GM19467 (cell line): ENCODE measurements at regions not wholly inside any gene's neighbourhood (a gene's known extent, or its start where the extent isn't known, plus 50 kb on each side); places are given as distances from the start of the nearest gene placed in this dataset.
A peak's percentile ranks its signal among the peaks of the same experiment; 100 is the strongest.

Source experiments
- ATAC-seq: cut with Tn5 transposase; IDR thresholded peaks from one replicate; pipeline ENCODE4 v1.9.1; 2021; ENCODE audit warnings: mild to moderate bottlenecking, moderate library complexity; ENCODE audit not compliant: unreplicated experiment

DNA sequence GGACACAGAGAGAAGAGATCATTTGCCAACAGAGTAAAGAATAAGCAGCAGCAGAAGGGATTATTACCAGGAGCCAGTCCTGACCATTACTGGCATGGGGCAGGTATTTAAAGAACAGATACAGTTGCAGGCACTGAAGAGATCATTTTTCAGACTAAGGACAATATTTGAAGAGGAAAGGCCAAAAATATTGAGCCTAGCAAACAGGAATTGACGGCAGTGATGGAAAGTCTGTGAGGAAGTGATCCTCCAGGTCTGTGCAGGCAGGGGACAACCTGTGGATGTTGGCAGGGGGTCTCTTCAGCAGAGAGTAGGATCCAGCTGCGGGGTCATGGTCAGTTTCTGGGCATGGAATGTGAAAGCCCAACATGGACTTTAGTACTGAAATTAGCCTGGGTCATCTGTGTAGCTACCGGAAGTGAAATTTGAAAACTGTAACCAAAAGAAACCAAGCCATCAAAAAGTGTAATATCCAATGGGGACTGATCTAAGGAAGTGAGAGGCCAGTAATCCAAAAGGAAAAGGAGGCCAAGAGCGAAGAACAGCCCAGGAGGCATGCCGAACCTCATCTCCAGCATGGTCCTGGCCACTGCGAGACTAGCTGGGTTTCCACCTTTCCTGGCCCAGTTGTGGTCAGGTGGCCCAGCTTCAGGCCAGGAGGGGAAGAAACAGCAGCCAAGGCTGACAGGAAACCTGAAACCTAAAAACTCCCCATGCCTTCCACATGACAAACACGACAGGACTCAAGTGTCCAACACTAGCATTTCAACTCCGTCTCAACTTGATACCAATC is 115.1 kb upstream of the TNFAIP3 start:
- ATAC-seq: no peak

- peak; percentile 54 for ATAC-seq
Observed at GRCh38 chr6:137754366-137754765, 112.7 kb upstream of the TNFAIP3 start.

- ATAC-seq: peak; percentile 27
Observed at GRCh38 chr6:137754866-137755265, 112.2 kb upstream of the TNFAIP3 start.

DNA sequence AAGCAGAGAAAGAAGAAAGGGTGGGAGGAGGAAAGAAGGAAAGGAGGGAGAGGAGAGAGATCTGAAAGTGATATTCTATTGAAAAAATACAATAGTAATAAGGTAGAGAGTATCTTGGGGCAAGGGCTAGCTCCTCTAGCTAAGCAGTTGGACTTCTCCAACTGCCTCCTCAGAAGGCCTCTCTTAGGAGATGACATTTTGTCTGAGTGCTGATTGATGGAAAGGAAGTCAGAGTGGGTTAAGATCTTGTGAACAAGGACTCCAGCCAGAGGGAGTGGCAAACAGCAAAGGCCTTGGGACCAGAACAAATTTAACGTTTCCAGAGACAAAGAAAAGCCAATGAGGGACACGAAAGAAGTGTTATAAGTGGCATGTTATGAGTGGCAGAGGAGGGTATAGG is 111.8 kb upstream of the TNFAIP3 start:
- ATAC-seq: no peak

DNA sequence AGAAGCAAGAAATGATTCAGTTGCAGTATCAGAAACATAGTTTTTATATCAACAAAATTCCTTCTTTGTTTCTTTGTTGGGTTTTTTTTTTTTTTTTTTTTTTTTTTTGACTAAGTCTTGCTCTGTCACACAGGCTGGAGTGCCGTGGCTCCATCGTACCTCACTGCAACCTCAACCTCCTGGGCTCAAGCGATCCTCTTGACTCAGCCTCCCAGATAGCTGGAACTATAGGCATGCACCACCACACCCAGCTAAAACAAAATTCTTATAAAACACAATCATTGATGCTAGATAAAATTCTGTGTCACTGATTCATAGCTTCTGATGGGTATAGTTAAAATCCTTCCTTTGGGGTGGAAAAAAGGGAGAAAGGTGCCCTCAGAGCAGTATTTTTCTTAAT is 110.3 kb upstream of the TNFAIP3 start:
- no peak for ATAC-seq

- ATAC-seq: no peak
Observed at GRCh38 chr6:137758661-137759060, 108.4 kb upstream of the TNFAIP3 start.

DNA sequence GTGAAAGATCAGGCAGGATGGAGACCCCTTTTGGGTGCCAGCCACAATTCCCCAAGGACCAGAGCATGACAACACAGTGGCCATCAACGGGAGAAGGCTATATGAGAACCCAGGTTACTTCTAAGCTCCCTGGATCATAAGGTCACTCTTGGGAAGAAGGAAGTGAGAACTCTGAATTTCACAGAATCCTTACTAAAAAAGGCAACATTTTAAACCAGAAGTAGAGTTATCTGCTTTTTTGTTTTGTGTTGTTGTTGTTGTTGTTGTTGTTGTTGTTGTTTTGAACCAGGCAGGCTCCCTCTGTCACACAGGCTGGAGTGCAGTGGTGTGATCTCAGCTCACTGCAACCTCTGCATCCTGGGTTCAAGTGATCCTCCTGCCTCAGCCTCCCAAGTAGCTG is 107.4 kb upstream of the TNFAIP3 start:
- ATAC-seq: no peak

DNA sequence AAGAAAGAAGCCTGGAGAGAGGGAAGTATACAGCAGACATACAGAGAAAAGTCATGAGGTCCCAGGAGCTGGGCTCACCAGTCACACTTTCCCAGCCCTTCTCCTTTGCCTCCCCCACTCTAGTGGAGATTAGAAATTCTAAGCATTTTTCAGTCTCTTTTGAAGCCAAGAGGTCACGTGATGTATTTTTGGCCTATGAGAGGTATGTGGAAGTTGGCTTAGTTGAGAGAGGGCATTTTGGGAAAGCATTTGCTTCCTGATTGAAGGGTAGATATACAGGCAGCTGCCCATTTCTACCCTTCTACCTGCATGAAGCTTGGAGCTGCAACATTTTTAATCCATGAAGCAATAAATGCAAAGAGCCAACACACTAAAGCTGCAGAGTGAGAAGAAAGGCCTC is 106.0 kb upstream of the TNFAIP3 start:
- no peak for ATAC-seq

GRCh38 chr6:137761487-137761886 is 105.6 kb upstream of the TNFAIP3 start:
- no peak for ATAC-seq

DNA sequence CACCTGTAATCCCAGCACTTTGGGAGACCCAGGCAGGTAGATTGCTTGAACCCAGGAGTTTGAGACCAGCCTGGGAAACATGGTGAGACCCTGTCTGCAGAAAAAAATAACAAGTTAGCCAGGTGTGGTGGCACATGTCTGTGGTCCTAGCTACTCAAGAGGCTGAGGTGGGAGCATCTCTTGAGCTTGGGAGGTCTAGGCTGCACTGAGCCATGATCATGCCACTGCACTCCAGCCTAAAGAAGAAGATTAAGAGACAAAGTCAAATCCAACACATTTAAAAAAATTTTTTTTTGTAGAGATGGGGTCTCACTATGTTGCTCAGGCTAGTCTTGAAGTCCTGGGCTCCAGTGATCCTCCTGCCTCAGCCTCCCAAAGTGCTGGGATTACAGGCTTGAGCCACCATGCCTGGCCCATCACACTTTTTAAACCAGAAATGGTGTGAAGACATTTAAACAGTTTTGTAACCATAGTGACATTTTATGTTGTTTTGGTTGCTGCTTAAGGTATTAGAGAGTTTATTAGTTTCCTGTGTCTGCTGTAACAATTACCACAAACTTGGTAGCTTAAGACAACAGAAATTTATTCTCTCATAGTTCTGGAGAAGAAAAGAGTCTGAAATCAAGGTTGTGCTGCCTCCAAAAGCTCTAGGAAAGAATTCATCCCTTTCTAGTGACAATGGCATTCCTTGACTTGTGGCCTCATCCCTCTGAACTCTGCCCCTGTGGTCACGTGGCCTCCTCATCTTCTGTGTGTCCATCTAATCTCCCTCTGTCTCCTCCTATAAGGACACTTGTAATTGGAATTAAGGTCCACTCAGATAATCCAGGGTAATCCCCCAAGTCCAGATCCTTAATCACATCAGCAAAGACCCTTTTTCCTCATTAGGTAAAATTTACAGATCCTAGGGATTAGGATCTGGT is 104.6 kb upstream of the TNFAIP3 start:
- no peak for ATAC-seq

DNA sequence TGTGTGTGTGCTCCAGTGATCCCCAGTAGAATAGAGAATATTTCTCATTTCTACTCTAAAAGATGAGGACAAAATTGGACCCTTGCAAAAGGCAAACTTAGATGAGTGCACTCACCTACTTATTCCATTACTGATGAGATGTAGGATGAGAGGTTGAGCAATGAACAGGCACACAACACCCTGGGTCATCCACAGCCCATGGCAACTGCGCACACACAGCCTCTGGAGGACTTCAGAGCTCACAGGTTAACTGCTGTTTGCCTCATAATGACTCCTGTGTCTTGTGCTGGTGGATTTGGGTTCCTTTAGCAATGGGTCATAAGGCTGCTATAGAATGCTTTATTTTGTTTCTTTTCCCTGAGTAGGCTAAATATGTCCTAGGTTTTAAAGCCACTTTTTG is 103.6 kb upstream of the TNFAIP3 start:
- ATAC-seq: no peak

GRCh38 chr6:137763886-137764285 is 103.2 kb upstream of the TNFAIP3 start:
- ATAC-seq: no peak

DNA sequence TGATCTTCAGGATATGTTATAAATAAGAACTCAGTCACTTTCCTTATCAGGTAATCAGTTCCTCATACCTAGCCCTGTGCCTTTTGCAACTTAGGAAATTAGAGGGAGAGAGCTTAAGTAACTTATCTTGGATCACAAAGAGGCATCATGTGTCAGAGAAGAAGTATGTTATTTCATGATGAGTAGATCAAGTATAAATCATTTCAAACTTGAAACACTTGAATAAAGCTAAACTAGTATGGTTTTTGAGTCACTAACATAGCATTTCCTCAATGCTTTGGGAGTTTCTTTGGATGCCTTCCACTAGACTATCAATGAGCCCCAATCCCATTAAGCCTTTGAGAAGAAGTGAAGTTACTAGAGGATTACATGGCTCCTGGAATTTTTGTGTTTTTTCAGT is 102.6 kb upstream of the TNFAIP3 start:
- ATAC-seq: no peak

DNA sequence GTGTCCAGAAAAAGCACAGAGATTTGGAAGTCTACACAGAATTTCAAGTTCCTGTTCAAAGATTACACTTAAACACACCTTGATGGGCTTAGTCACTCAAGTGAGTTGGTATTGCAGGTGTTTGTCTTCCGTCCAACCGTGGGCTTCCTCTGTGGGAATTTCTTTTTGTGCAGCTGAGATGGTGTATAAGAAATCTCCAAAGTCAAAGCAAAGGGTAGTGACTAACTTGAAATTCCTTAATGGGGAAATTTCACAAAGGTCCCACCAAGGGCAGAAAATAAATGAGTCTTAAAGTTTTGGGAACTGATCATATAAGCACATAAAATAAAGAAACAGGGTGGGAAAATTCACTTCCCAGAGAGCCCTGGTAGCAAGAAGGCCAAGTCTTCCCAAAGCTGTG is 102.0 kb upstream of the TNFAIP3 start:
- no peak for ATAC-seq

GRCh38 chr6:137766596-137767370 is 100.3 kb upstream of the TNFAIP3 start:
- ATAC-seq: no peak

DNA sequence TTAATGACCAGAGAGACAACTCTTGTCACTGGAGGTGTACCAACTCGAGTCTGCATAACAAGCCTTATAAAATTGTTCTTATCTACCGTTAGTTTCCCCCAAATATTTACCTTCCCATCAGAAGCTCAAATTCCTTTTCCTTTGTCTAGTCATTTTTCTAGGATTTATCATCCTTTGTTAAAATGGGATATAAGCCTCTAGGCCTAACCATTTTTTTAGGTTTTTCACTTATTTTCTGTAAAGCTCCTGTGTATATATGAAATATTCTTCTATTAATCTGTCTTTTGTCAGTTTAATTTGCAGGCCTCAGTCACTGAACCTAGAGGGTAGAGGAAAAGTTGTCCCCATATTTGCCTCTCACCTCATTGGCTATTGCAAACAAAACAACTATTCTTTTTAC is 99.6 kb upstream of the TNFAIP3 start:
- ATAC-seq: no peak

- peak; percentile 84 for ATAC-seq
Observed at GRCh38 chr6:137767911-137768690, 99.0 kb upstream of the TNFAIP3 start.

DNA sequence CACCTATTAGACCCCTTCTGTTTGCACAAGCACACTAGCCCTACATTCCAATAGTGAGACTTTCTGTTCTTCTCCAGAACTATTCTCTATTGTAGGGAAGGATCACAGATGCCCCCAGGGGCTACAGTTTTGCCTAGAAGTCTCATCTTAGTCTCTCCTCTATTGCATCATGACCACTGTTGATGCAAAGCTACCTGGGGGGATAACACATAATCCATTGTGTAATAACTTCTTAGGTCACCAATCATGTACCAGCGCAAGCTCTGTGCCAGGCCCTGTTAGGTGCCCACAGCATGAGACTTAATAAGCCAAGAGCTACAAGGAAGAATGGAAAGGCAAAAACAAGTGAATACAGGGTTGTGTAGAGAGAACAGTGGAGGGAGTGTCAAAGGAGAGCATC is 98.1 kb upstream of the TNFAIP3 start:
- ATAC-seq: no peak

DNA sequence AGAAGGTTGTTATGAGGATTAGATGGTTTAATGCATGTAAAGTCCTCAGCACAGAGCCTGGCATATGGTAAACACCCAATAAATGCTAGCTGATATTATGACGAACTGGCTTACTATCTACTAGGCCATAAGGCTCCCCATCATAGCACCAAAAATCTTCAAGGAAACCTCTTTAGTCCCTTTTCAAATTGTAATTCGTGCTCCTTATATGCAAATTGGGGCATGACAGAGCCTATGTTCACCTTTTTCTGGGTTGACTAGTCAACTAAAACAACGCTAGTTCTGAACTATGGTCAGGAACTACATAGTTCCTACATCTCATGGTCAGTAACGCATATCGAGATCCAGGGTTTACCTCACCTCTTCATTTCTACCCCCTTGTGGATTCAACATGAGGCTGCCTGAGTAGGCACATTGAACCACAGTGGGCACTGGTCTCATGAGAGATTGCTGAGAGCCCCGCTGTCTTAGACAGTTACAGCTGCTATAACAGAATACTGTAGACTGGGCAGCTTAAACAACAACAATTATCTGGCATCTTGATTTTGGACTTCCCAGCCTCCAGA is 97.2 kb upstream of the TNFAIP3 start:
- ATAC-seq: no peak

DNA sequence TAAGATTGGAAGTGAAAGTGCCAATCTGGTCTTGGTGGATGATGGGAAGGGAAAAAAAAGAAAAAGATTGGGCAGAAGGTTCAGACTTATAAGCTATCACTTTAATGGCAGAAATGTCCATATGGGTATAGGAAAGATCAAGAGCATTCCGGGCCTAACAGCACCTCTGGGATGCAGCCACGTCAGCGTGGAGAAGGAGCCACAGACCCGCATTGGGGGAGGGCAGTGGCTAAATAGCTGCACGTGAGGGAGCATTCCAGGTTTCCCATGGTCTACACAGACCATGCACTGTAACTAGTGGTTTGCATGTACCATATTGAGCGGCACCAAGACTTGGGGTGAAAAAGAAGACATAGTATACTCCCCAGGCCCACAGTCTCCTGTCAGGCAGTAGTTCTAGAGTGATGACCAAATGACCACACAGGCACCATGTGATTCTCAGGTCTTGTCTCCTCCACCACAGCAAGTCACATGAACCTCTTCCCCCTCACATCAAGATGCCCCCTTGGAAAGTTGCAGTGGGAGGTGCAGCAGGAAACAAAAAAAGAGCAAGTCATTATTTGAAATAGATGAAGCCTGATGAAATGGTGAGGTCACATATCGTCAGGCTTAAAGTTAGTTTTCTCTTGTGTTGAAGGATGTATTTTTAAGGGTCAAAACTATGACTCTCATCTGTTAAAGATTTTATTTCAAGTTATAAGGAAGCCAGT is 94.4 kb upstream of the TNFAIP3 start:
- ATAC-seq: no peak
